Dendritic cell treated with granulocyte-macrophage colony-stimulating factor and Interleukin-4, amounts not matched to agents 40 ng/mL and 50 ng/mL, for 4 days (primary cell): ENCODE measurements at regions not wholly inside any gene's neighbourhood (a gene's known extent, or its start where the extent isn't known, plus 50 kb on each side); places are given as distances from the start of the nearest gene placed in this dataset.

Experiments used
- H3K27ac Mint-ChIP-seq: one replicate; pipeline ENCODE4 v1.8.0; 2022; ENCODE audit warnings: mild to moderate bottlenecking, mixed read lengths
- H3K27me3 Mint-ChIP-seq: one replicate; pipeline ENCODE4 v1.8.0; 2022; ENCODE audit warnings: mild to moderate bottlenecking, mixed read lengths
- H3K36me3 Mint-ChIP-seq: one replicate; pipeline ENCODE4 v1.8.0; 2022; ENCODE audit warnings: low read depth, mixed read lengths
- H3K4me1 Mint-ChIP-seq: one replicate; pipeline ENCODE4 v1.8.0; 2022; ENCODE audit warnings: low read depth, mixed read lengths
- H3K4me3 Mint-ChIP-seq: one replicate; pipeline ENCODE4 v1.8.0; 2022; ENCODE audit warnings: mild to moderate bottlenecking, moderate library complexity, mixed read lengths
- H3K9me3 Mint-ChIP-seq: one replicate; pipeline ENCODE4 v1.8.0; 2022; ENCODE audit warnings: mixed read lengths
- intact Hi-C: fragments of 100-400 bp; cut with micrococcal nuclease; formaldehyde crosslinking; loops from one replicate; pipeline ENCODE4 v1.15.0; 2022

GRCh38 chr7:81648716-81649115, 121.1 kb downstream of the HGF start:
- no peak overlapping the region for H3K27ac Mint-ChIP-seq
- H3K9me3 Mint-ChIP-seq, result peaks cover 24% of the 10 kb centered on the region
- H3K27me3 Mint-ChIP-seq, result no peaks in the 10 kb centered on the region
- no peak overlapping the region for H3K4me3 Mint-ChIP-seq
- no peaks in the 10 kb centered on the region for H3K36me3 Mint-ChIP-seq
- intact Hi-C loops, result no loop called here
- no peaks in the 10 kb centered on the region for H3K4me1 Mint-ChIP-seq

- no peaks in the 10 kb centered on the region for H3K4me1 Mint-ChIP-seq
- H3K9me3 Mint-ChIP-seq, result peaks cover 9% of the 10 kb centered on the region
- no peak overlapping the region for H3K27ac Mint-ChIP-seq
- intact Hi-C loops, result no loop called here
- no peaks in the 10 kb centered on the region for H3K36me3 Mint-ChIP-seq
- no peak overlapping the region for H3K4me3 Mint-ChIP-seq
- H3K27me3 Mint-ChIP-seq, result no peaks in the 10 kb centered on the region
Observed at GRCh38 chr7:81645435-81645834, 124.4 kb downstream of the HGF start.

GRCh38 chr7:81641873-81642272, 128.0 kb downstream of the HGF start:
- Mint-ChIP-seq H3K27me3 (no peaks in the 10 kb centered on the region), H3K9me3 (peaks cover 9% of the 10 kb centered on the region), H3K36me3 (no peaks in the 10 kb centered on the region), H3K4me1 (peaks cover 6% of the 10 kb centered on the region), H3K4me3 (no peak overlapping the region), H3K27ac (no peak overlapping the region)
- intact Hi-C loops, result no loop called here

- H3K4me1 Mint-ChIP-seq, result peaks cover 6% of the 10 kb centered on the region
- no peak overlapping the region for H3K27ac Mint-ChIP-seq
- no peaks in the 10 kb centered on the region for H3K27me3 Mint-ChIP-seq
- peaks cover 9% of the 10 kb centered on the region for H3K9me3 Mint-ChIP-seq
- intact Hi-C loops, result no loop called here
- no peak overlapping the region for H3K4me3 Mint-ChIP-seq
- no peaks in the 10 kb centered on the region for H3K36me3 Mint-ChIP-seq
Observed at GRCh38 chr7:81638198-81638597, 131.6 kb downstream of the HGF start.

GRCh38 chr7:81637534-81637933, 132.3 kb downstream of the HGF start:
- no peak overlapping the region for H3K27ac Mint-ChIP-seq
- no peak overlapping the region for H3K4me3 Mint-ChIP-seq
- H3K9me3 Mint-ChIP-seq, result peaks cover 9% of the 10 kb centered on the region
- H3K36me3 Mint-ChIP-seq, result no peaks in the 10 kb centered on the region
- no peaks in the 10 kb centered on the region for H3K27me3 Mint-ChIP-seq
- intact Hi-C loops, result no loop called here
- H3K4me1 Mint-ChIP-seq, result peaks cover 6% of the 10 kb centered on the region

GRCh38 chr7:81632418-81632817, 137.4 kb downstream of the HGF start:
- Mint-ChIP-seq H3K9me3 (no peaks in the 10 kb centered on the region), H3K27me3 (no peaks in the 10 kb centered on the region), H3K27ac (no peak overlapping the region), H3K4me1 (no peaks in the 10 kb centered on the region), H3K36me3 (no peaks in the 10 kb centered on the region), H3K4me3 (no peak overlapping the region)
- intact Hi-C loops, result no loop called here

GRCh38 chr7:81630600-81630999, 139.2 kb downstream of the HGF start:
- no peaks in the 10 kb centered on the region for H3K36me3 Mint-ChIP-seq
- H3K4me3 Mint-ChIP-seq, result no peak overlapping the region
- no peaks in the 10 kb centered on the region for H3K4me1 Mint-ChIP-seq
- intact Hi-C loops, result no loop called here
- H3K27me3 Mint-ChIP-seq, result no peaks in the 10 kb centered on the region
- no peak overlapping the region for H3K27ac Mint-ChIP-seq
- no peaks in the 10 kb centered on the region for H3K9me3 Mint-ChIP-seq

GRCh38 chr7:81629702-81630101, 140.1 kb downstream of the HGF start:
- Mint-ChIP-seq H3K4me3 (no peak overlapping the region), H3K9me3 (no peaks in the 10 kb centered on the region), H3K4me1 (no peaks in the 10 kb centered on the region), H3K36me3 (no peaks in the 10 kb centered on the region), H3K27ac (no peak overlapping the region), H3K27me3 (no peaks in the 10 kb centered on the region)
- intact Hi-C loops, result no loop called here

DNA sequence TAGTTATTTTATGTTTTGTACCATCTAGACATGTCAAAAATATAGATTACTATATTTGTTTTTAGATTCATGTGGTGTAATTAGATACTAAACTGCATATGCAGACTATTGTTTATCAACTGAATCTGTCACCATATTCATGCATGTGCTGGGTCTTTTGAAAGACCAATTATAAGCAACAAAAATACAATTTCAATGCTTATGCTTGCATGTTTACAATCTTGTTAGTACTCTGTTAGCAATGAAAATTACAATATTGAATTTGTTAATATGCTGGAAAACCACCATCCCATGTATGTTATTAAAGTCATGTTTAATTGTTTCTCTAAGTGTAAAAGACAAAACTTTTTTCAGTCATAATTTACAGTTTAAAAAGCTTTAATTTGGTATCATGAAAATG, 140.9 kb downstream of the HGF start:
- Mint-ChIP-seq H3K27ac (no peak overlapping the region), H3K27me3 (no peaks in the 10 kb centered on the region), H3K4me3 (no peak overlapping the region), H3K36me3 (no peaks in the 10 kb centered on the region), H3K9me3 (no peaks in the 10 kb centered on the region), H3K4me1 (no peaks in the 10 kb centered on the region)
- intact Hi-C loops, result no loop called here

- intact Hi-C loops, result no loop called here
Observed at GRCh38 chr7:81627536-81628287, 142.1 kb downstream of the HGF start.

GRCh38 chr7:81626008-81626407, 143.8 kb downstream of the HGF start:
- Mint-ChIP-seq H3K36me3 (no peaks in the 10 kb centered on the region), H3K27ac (no peak overlapping the region), H3K9me3 (no peaks in the 10 kb centered on the region), H3K4me3 (no peak overlapping the region), H3K4me1 (no peaks in the 10 kb centered on the region), H3K27me3 (no peaks in the 10 kb centered on the region)
- intact Hi-C loops, result no loop called here

More at GRCh38 chr7:81627536-81628287, 142.1 kb downstream of the HGF start:
- Mint-ChIP-seq H3K4me3 (no peak overlapping the region), H3K9me3 (no peaks in the 10 kb centered on the region), H3K4me1 (no peaks in the 10 kb centered on the region), H3K27ac (no peak overlapping the region), H3K36me3 (no peaks in the 10 kb centered on the region), H3K27me3 (no peaks in the 10 kb centered on the region)

DNA sequence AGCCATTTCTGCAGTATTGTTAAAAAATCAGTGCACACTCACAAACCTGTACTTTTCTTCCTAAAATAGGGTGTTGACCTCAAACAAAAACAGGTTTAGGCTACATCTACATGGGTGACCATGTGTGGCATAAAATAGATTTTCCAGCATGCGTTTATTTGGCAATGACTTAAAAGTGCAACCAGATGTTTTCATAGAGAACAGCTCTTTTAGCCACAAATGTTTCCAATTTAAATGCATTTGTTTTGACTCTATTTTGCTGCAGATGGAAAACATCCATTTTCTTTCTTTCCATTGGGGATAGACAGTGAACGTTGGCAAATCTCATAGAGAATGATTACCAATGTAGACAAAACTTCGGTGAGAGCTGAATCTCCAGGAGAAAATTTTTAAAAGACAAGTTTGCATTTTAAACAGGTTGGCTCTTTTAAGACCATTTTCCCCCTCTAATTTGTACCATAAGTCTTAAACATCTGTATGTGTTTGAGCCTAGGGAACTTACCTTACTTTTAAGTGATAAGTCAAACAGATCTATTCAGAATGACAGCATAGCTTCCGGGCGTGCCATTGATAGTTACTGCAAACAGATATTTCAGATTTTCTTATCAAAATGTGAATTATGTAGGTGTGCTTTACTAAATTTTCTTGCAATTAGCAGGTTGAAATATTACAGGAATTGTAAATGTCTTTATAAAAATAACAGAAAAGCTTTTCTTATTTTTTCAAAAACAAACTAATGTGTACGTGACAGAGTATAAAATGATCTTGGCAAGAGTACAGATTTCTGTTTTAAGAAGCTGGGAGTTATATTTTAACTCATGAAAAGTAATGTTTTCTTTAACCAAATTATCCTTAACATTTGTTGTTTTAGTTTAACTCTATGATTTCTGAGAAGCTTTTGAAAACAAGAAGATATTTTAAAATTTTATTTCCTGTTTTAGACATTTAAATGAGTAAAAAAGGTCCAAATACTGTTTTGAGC, 144.9 kb downstream of the HGF start:
- H3K4me3 Mint-ChIP-seq, result no peak overlapping the region
- H3K27ac Mint-ChIP-seq, result no peak overlapping the region
- no peaks in the 10 kb centered on the region for H3K9me3 Mint-ChIP-seq
- no peaks in the 10 kb centered on the region for H3K36me3 Mint-ChIP-seq
- no peaks in the 10 kb centered on the region for H3K27me3 Mint-ChIP-seq
- intact Hi-C loops, result no loop called here
- H3K4me1 Mint-ChIP-seq, result no peaks in the 10 kb centered on the region

GRCh38 chr7:81624021-81624592, 145.7 kb downstream of the HGF start:
- no peak overlapping the region for H3K27ac Mint-ChIP-seq
- no peaks in the 10 kb centered on the region for H3K4me1 Mint-ChIP-seq
- no peaks in the 10 kb centered on the region for H3K9me3 Mint-ChIP-seq
- intact Hi-C loops, result no loop called here
- no peaks in the 10 kb centered on the region for H3K27me3 Mint-ChIP-seq
- no peaks in the 10 kb centered on the region for H3K36me3 Mint-ChIP-seq
- H3K4me3 Mint-ChIP-seq, result no peak overlapping the region

GRCh38 chr7:81623251-81623855, 146.5 kb downstream of the HGF start:
- no peaks in the 10 kb centered on the region for H3K27me3 Mint-ChIP-seq
- H3K4me3 Mint-ChIP-seq, result no peak overlapping the region
- H3K4me1 Mint-ChIP-seq, result no peaks in the 10 kb centered on the region
- intact Hi-C loops, result no loop called here
- H3K36me3 Mint-ChIP-seq, result no peaks in the 10 kb centered on the region
- no peak overlapping the region for H3K27ac Mint-ChIP-seq
- H3K9me3 Mint-ChIP-seq, result no peaks in the 10 kb centered on the region
